ENCODE measurements at regions not wholly inside any gene's neighbourhood (a gene's known extent, or its start where the extent isn't known, plus 50 kb on each side); places are given as distances from the start of the nearest gene placed in this dataset.

DNA sequence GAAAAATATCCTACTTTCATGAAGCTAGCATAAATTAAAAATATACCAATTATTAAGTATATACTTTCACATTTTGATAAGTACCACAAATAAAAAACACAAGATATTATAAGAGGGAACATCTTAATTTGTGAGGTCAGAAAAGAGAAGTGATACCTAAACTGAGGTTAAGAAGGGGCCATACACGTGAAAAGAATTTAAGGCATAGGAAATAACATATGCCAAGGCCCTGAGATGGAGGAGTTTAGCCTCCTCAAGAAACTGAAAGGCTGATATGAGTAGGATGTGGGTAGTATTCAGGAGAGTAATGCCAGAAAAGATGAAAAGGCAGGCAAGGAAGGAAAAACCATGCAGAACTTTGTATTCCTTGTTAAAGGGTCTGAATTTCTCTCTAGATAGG lies 116.6 kb upstream of the HTR1E start:
- Histone ChIP-seq H3K9me3 (no peaks in the 10 kb centered on the region), H3K4me3 (no peak overlapping the region), H3K27ac (no peak overlapping the region), H3K27me3 (no peaks in the 10 kb centered on the region), H3K4me1 (no peaks in the 10 kb centered on the region), H3K36me3 (no peaks in the 10 kb centered on the region)
- no peak for DNase-seq
- TF ChIP-seq, protein P1, sequence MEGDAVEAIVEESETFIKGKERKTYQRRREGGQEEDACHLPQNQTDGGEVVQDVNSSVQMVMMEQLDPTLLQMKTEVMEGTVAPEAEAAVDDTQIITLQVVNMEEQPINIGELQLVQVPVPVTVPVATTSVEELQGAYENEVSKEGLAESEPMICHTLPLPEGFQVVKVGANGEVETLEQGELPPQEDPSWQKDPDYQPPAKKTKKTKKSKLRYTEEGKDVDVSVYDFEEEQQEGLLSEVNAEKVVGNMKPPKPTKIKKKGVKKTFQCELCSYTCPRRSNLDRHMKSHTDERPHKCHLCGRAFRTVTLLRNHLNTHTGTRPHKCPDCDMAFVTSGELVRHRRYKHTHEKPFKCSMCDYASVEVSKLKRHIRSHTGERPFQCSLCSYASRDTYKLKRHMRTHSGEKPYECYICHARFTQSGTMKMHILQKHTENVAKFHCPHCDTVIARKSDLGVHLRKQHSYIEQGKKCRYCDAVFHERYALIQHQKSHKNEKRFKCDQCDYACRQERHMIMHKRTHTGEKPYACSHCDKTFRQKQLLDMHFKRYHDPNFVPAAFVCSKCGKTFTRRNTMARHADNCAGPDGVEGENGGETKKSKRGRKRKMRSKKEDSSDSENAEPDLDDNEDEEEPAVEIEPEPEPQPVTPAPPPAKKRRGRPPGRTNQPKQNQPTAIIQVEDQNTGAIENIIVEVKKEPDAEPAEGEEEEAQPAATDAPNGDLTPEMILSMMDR (IDR thresholded peaks at IDR 0.05): no peak
- TF ChIP-seq POLR2A (IDR thresholded peaks at IDR 0.05): no peak

DNA sequence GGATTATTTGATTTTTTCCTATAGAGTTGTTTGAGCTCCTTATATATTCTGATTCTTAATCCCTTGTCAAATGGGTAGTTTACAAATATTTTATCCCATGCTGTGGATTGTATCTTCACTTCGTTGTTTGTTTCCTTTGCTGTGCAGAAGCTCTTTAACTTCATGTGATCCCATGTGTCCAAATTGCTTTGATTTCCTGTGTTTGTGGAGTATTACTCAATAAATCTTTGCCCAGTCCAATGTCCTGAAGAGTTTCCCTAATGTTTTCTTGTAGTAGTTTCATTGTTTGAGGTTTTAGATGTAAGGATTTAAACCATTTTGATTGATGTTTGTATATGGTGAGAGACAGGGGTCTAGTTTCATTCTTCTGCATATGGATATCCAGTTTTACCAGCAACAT lies 143.7 kb upstream of the HTR1E start:
- no peak for DNase-seq
- Histone ChIP-seq H3K27me3 (no peaks in the 10 kb centered on the region), H3K4me3 (no peak overlapping the region), H3K4me1 (no peaks in the 10 kb centered on the region), H3K36me3 (no peaks in the 10 kb centered on the region), H3K9me3 (no peaks in the 10 kb centered on the region), H3K27ac (no peak overlapping the region)
- TF ChIP-seq, protein P1 (IDR thresholded peaks at IDR 0.05): no peak
- no peak for TF ChIP-seq POLR2A (IDR thresholded peaks at IDR 0.05)

DNA sequence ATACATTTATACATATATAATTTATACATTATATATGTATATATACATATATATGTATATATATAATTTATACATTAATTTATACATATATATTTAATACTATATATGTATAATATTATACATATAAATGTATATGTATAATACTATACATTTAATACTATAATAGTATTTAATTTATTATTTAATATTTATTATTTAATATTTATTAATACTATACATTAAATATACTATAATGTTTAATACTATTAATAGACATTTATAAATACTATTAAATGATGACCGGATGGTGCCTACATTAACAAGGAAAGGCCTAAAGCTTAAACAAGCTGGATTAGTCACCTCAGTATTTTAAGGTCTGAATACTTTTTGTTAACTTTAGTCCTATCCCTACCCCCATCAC lies 145.9 kb upstream of the HTR1E start:
- no peak for TF ChIP-seq POLR2A (IDR thresholded peaks at IDR 0.05)
- TF ChIP-seq, protein P1 (IDR thresholded peaks at IDR 0.05): no peak
- H3K36me3 ChIP-seq: no peaks in the 10 kb centered on the region
- H3K27ac ChIP-seq: no peak overlapping the region
- DNase-seq: no peak
- no peaks in the 10 kb centered on the region for H3K4me1 ChIP-seq
- no peak overlapping the region for H3K4me3 ChIP-seq
- no peaks in the 10 kb centered on the region for H3K9me3 ChIP-seq
- no peaks in the 10 kb centered on the region for H3K27me3 ChIP-seq

DNA sequence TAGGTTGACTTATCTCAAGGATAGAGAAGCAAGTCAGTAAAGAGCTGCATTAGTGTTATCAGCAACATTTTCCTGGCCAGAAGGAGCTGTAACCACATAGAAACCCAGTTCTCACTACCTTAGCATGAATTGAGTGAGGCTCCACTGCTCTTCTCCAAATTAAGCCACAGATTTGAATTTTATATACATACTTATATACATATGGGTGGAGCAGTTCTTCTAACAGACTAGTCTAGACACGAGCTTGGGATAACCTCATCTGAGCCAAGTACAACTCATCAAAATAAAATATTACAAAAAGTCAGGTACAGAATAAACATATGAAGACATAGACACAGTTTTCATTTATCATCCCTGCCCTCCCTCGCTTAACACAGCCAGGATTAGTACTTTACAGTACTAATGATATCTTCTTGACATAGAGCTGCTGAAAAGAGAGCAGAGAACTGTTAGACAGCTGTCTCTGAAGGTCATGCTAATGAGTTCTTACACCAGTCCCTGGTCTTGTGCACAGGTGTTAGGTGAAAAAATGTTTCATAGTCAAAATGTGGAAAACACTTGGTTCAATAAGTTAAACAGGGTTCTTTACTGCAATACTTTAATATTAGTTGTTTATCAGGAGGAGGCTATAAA lies 147.4 kb upstream of the HTR1E start:
- H3K27me3 ChIP-seq: no peaks in the 10 kb centered on the region
- H3K36me3 ChIP-seq: no peaks in the 10 kb centered on the region
- H3K27ac ChIP-seq: no peak overlapping the region
- DNase-seq: no peak
- H3K9me3 ChIP-seq: no peaks in the 10 kb centered on the region
- H3K4me3 ChIP-seq: no peak overlapping the region
- TF ChIP-seq, protein P1 (IDR thresholded peaks at IDR 0.05): no peak
- TF ChIP-seq POLR2A (IDR thresholded peaks at IDR 0.05): no peak
- no peaks in the 10 kb centered on the region for H3K4me1 ChIP-seq

DNA sequence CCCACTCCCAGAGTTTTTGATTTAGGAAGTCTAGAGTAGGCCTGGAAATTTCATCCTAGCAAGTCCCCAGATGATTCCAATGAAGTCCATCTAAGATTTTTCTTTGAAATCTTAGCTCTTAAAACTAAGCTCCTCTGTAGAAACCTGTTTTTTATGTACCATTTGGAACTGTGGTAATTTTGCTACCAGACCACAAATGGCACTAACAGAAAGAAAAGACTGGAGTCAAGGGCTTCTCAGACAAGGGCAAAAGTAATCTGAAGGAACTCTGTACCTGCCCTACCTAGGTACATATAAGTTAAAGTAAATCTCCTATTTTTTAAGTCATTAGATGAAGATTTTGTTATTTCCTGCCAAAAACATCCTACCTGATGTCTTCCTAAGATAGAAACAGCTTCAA lies 155.0 kb upstream of the HTR1E start:
- Histone ChIP-seq H3K27me3 (no peaks in the 10 kb centered on the region), H3K4me1 (no peaks in the 10 kb centered on the region), H3K27ac (no peak overlapping the region), H3K9me3 (no peaks in the 10 kb centered on the region), H3K36me3 (no peaks in the 10 kb centered on the region), H3K4me3 (no peak overlapping the region)
- DNase-seq: no peak
- TF ChIP-seq, protein P1 (IDR thresholded peaks at IDR 0.05): no peak
- TF ChIP-seq POLR2A (IDR thresholded peaks at IDR 0.05): no peak

DNA sequence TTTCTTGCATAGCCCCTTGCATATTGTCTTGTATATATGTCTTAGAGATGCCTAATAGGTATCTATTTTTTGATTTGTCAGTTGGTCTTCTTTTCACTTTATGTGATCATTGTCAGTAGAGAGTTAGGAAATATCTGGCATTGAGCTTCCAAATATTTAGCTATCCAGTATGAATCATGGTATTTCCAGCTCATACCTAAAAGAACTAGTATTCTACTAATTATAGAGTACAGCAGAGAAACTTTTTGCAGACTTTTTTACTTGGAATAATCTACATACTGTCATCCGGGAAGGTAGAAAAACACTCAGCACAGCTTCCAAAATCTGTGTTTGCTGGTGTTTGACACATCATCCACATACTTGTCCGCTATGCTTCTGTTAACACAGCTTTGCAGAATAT lies 156.4 kb upstream of the HTR1E start:
- no peak overlapping the region for H3K27ac ChIP-seq
- TF ChIP-seq, protein P1 (IDR thresholded peaks at IDR 0.05): no peak
- TF ChIP-seq POLR2A (IDR thresholded peaks at IDR 0.05): no peak
- H3K36me3 ChIP-seq: no peaks in the 10 kb centered on the region
- no peaks in the 10 kb centered on the region for H3K9me3 ChIP-seq
- H3K4me3 ChIP-seq: no peak overlapping the region
- H3K4me1 ChIP-seq: no peaks in the 10 kb centered on the region
- DNase-seq: no peak
- no peaks in the 10 kb centered on the region for H3K27me3 ChIP-seq
